Panc1 (cell line): ENCODE measurements at regions not wholly inside any gene's neighbourhood (a gene's known extent, or its start where the extent isn't known, plus 50 kb on each side); places are given as distances from the start of the nearest gene placed in this dataset.

Experiments
- ATAC-seq: fragments of 200-7000 bp; cut with Tn5 transposase; 2 replicates; pipeline ENCODE4 v1.9.1; 2020; ENCODE audit warnings: mild to moderate bottlenecking, moderate library complexity
- BruUV-seq: library from RNA; stranded (reverse); fragments of 400-500 nt; replicated peaks from 2 replicates; lab custom pipeline; 2021; lab: Mats Ljungman, UMichigan
- CTCF ChIA-PET: fragments of 300-600 bp; sonication (Branson Sonifier 250); formaldehyde crosslinking; loops from one replicate; lab custom pipeline; 2022; ENCODE audit warnings: antibody characterized with exemption; lab: Charles Lee
- POLR2A ChIA-PET: fragments of 300-600 bp; sonication (Branson Sonifier 250); formaldehyde crosslinking; loops from one replicate; lab custom pipeline; 2022; ENCODE audit warnings: antibody characterized with exemption; lab: Charles Lee
- DNase-seq: peaks from one replicate; pipeline ENCODE4 v3.0.0-alpha.2; 2010; ENCODE audit warnings: low read depth, low spot score
- H3K27ac ChIP-seq: 2 replicates; pipeline ENCODE4 v1.5.1; 2011; ENCODE audit warnings: mild to moderate bottlenecking, low read length, inconsistent platforms
- H3K27me3 ChIP-seq: fragments of 200-500 bp; sonication (Bioruptor generic); 2 replicates; pipeline ENCODE4 v1.6.0; 2014; ENCODE audit warnings: low read length, inconsistent platforms; ENCODE audit not compliant: control insufficient read depth, insufficient read depth
- H3K36me3 ChIP-seq: fragments of 200-500 bp; sonication (Bioruptor generic); 2 replicates; pipeline ENCODE4 v1.5.1; 2014; ENCODE audit warnings: inconsistent platforms, mild to moderate bottlenecking, low read length, moderate library complexity; ENCODE audit not compliant: control insufficient read depth, insufficient read depth
- H3K4me1 ChIP-seq: 2 replicates; pipeline ENCODE4 v1.5.1; 2011; ENCODE audit warnings: inconsistent platforms, mild to moderate bottlenecking, low read length, moderate library complexity; ENCODE audit not compliant: control insufficient read depth, insufficient read depth
- H3K4me3 ChIP-seq, 2 experiments: 2 replicates each; pipeline ENCODE4 v1.5.1; 2011 to 2012; ENCODE audit warnings: low read depth in 2 of 2, low read length in 2 of 2, mild to moderate bottlenecking in 2 of 2, inconsistent platforms in 1 of 2, moderate library complexity in 1 of 2
- H3K9me3 ChIP-seq: fragments of 200-500 bp; sonication (Bioruptor generic); 2 replicates; pipeline ENCODE4 v1.5.1; 2014; ENCODE audit warnings: low read depth, mild to moderate bottlenecking, inconsistent platforms, low read length, moderate library complexity; ENCODE audit not compliant: control insufficient read depth, insufficient read depth
- POLR2AphosphoS5 ChIP-seq: IDR thresholded peaks from 2 replicates; pipeline ENCODE4 v1.6.1; 2012; ENCODE audit warnings: mild to moderate bottlenecking, low read depth, low read length, moderate library complexity
- REST ChIP-seq, 2 experiments: IDR thresholded peaks; 2 replicates each; pipeline ENCODE4 v1.6.1; 2011 to 2012; ENCODE audit warnings: low read depth in 2 of 2, control low read depth in 1 of 2, low read length in 1 of 2, mild to moderate bottlenecking in 1 of 2, moderate library complexity in 1 of 2; ENCODE audit not compliant: insufficient read depth in 1 of 2
- SIN3A ChIP-seq: IDR thresholded peaks from 2 replicates; pipeline ENCODE4 v1.6.1; 2012; ENCODE audit warnings: low read depth, mild to moderate bottlenecking, low read length, moderate library complexity, borderline replicate concordance; ENCODE audit not compliant: insufficient read depth
- TCF7L2 ChIP-seq: IDR thresholded peaks from 2 replicates; pipeline ENCODE4 v1.6.1; 2011; ENCODE audit warnings: mild to moderate bottlenecking, low read depth, low read length, inconsistent platforms
- in situ Hi-C: cut with HindIII; loops from 2 replicates; pipeline ENCODE4 v1.10.0; 2016; ENCODE audit warnings: low sequenced_read_pairs, low pct_unique_long_range_greater_than_20kb
- intact Hi-C: fragments of 100-400 bp; cut with micrococcal nuclease; formaldehyde crosslinking; loops from one replicate; pipeline ENCODE4 v1.10.0; 2022; ENCODE audit not compliant: unreplicated experiment
- TF ChIP-seq, protein P1 (sequence below): fragments of 450-650 bp; IDR thresholded peaks from 2 replicates; pipeline ENCODE4 v1.5.1; 2017; ENCODE audit warnings: mild to moderate bottlenecking

- Histone ChIP-seq H3K4me3 (no peak overlapping the region), H3K27ac (no peak overlapping the region), H3K36me3 (no peaks in the 10 kb centered on the region), H3K27me3 (peaks cover 3% of the 10 kb centered on the region; the same call in 1 of the 2 replicates), H3K4me1 (no peaks in the 10 kb centered on the region), H3K9me3 (no peaks in the 10 kb centered on the region)
- BruUV-seq: no TSS peak
- intact Hi-C loops (no loop called here), in situ Hi-C loops (no loop called here)
- ChIA-PET POLR2A (no interaction called here), CTCF (no interaction called here)
- ATAC-seq: no peak
- DNase-seq: no peak
- TF ChIP-seq SIN3A (no peak), TCF7L2 (no peak), REST (IDR thresholded peaks at IDR 0.05; ENCODE audit: insufficient read depth in 1 of 2, low read depth in 2 of 2, low read length in 1 of 2) (no peak), POLR2AphosphoS5 (no peak)
- TF ChIP-seq, protein P1, sequence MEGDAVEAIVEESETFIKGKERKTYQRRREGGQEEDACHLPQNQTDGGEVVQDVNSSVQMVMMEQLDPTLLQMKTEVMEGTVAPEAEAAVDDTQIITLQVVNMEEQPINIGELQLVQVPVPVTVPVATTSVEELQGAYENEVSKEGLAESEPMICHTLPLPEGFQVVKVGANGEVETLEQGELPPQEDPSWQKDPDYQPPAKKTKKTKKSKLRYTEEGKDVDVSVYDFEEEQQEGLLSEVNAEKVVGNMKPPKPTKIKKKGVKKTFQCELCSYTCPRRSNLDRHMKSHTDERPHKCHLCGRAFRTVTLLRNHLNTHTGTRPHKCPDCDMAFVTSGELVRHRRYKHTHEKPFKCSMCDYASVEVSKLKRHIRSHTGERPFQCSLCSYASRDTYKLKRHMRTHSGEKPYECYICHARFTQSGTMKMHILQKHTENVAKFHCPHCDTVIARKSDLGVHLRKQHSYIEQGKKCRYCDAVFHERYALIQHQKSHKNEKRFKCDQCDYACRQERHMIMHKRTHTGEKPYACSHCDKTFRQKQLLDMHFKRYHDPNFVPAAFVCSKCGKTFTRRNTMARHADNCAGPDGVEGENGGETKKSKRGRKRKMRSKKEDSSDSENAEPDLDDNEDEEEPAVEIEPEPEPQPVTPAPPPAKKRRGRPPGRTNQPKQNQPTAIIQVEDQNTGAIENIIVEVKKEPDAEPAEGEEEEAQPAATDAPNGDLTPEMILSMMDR: no peak
Measured at GRCh38 chr11:60607483-60607882, 91.9 kb upstream of the MS4A8 start.

GRCh38 chr11:60609632-60610031 is 89.8 kb upstream of the MS4A8 start:
- in situ Hi-C loops: no loop called here
- no TSS peak for BruUV-seq
- Histone ChIP-seq H3K27me3 (peaks cover 3% of the 10 kb centered on the region; the same call in 1 of the 2 replicates), H3K36me3 (no peaks in the 10 kb centered on the region), H3K9me3 (no peaks in the 10 kb centered on the region), H3K4me1 (no peaks in the 10 kb centered on the region), H3K4me3 (no peak overlapping the region), H3K27ac (no peak overlapping the region)
- CTCF ChIA-PET: no interaction called here
- ATAC-seq (no peak), DNase-seq (no peak)
- intact Hi-C loops: loop anchor here (10.0 kb wide), 1 partner anchor 125 kb away; no protein-coding TSS in a partner anchor
- TF ChIP-seq REST (IDR thresholded peaks at IDR 0.05; ENCODE audit: insufficient read depth in 1 of 2, low read depth in 2 of 2, low read length in 1 of 2) (no peak), POLR2AphosphoS5 (no peak), TCF7L2 (no peak), SIN3A (no peak)
- TF ChIP-seq, protein P1: no peak
- POLR2A ChIA-PET: no interaction called here
